T-cell (primary cell): ENCODE measurements at regions not wholly inside any gene's neighbourhood (a gene's known extent, or its start where the extent isn't known, plus 50 kb on each side); places are given as distances from the start of the nearest gene placed in this dataset.

Experiments
- ATAC-seq, 4 experiments: fragments of 200-7000 bp in 3 of 4; fragments of 150-1000 bp in 1 of 4; cut with Tn5 transposase; replicated peaks in 1 of 4; 1 replicate in 3 of 4; 2 replicates in 1 of 4; pipeline ENCODE4 v1.10.0; 2021; ENCODE audit warnings: moderate library complexity in 3 of 4, mild to moderate bottlenecking in 2 of 4, moderate number of reproducible peaks in 1 of 4
- CTCF ChIA-PET, 2 donors: fragments of 300-600 bp; sonication (Branson Sonifier 250); formaldehyde crosslinking; loops; one replicate each; lab custom pipeline; 2022; ENCODE audit warnings: antibody characterized with exemption in 2 of 2; lab: Charles Lee
- POLR2A ChIA-PET, 2 donors: fragments of 300-600 bp; sonication (Branson Sonifier 250); formaldehyde crosslinking; loops; one replicate each; lab custom pipeline; 2022; ENCODE audit warnings: antibody characterized with exemption in 2 of 2; lab: Charles Lee
- DNase-seq, 35 experiments: peaks; one replicate each; pipeline versions ENCODE4 v3.0.0 to v3.0.0-alpha.2; 2013 to 2023
- H3K27ac ChIP-seq: one replicate; pipeline ENCODE4 v1.5.1; 2013; ENCODE audit warnings: low read length
- H3K27me3 ChIP-seq, 2 experiments: replicated peaks in 1 of 2; 1 replicate in 1 of 2; 2 replicates in 1 of 2; pipeline versions ENCODE4 v1.6.1 to v1.7.0; 2013; ENCODE audit warnings: low read length in 1 of 2, mixed read lengths in 1 of 2; ENCODE audit not compliant: control insufficient read depth in 2 of 2, insufficient read depth in 2 of 2; ENCODE audit errors: extremely low read depth in 1 of 2
- H3K36me3 ChIP-seq, 2 donors: 1 replicate in 1 of 2; 2 replicates in 1 of 2; pipeline versions ENCODE4 v1.6.1 to v1.7.0; 2013; ENCODE audit warnings: low read length in 1 of 2; ENCODE audit not compliant: control insufficient read depth in 2 of 2, insufficient read depth in 1 of 2; ENCODE audit errors: extremely low read depth in 1 of 2
- H3K4me1 ChIP-seq, 2 experiments: 1 replicate in 1 of 2; 2 replicates in 1 of 2; pipeline versions ENCODE4 v1.6.1 to v1.7.0; 2013; ENCODE audit warnings: low read length in 2 of 2, mixed read lengths in 1 of 2; ENCODE audit not compliant: insufficient read depth in 2 of 2, control insufficient read depth in 1 of 2; ENCODE audit errors: extremely low read depth in 1 of 2
- H3K4me3 ChIP-seq, 2 donors: 1 replicate in 1 of 2; 2 replicates in 1 of 2; pipeline versions ENCODE4 v1.5.1 to v1.7.0; 2013; ENCODE audit warnings: mild to moderate bottlenecking in 2 of 2, low read length in 1 of 2, moderate library complexity in 1 of 2; ENCODE audit not compliant: control insufficient read depth in 1 of 2; ENCODE audit errors: extremely low read depth in 1 of 2
- H3K9me3 ChIP-seq: 2 replicates; pipeline ENCODE4 v1.7.0; 2013
- H3K27ac Mint-ChIP-seq, 2 donors: one replicate each; pipeline ENCODE4 v1.8.0; 2020 to 2021; ENCODE audit warnings: mild to moderate bottlenecking in 2 of 2, mixed read lengths in 2 of 2
- H3K27me3 Mint-ChIP-seq, 2 donors: one replicate each; pipeline ENCODE4 v1.8.0; 2021 to 2022; ENCODE audit warnings: mixed read lengths in 2 of 2
- H3K36me3 Mint-ChIP-seq: one replicate; pipeline ENCODE4 v1.8.0; 2021; ENCODE audit warnings: mixed read lengths
- H3K4me1 Mint-ChIP-seq, 3 donors: one replicate each; pipeline ENCODE4 v1.8.0; 2020 to 2022; ENCODE audit warnings: mixed read lengths in 3 of 3, mild to moderate bottlenecking in 1 of 3
- H3K4me3 Mint-ChIP-seq, 3 donors: one replicate each; pipeline ENCODE4 v1.8.0; 2020 to 2022; ENCODE audit warnings: mild to moderate bottlenecking in 3 of 3, mixed read lengths in 3 of 3, moderate library complexity in 3 of 3
- H3K9me3 Mint-ChIP-seq, 3 donors: one replicate each; pipeline ENCODE4 v1.8.0; 2020 to 2022; ENCODE audit warnings: mixed read lengths in 3 of 3
- WGBS: methylation state at CpG from one replicate; pipeline ENCODE4 v1.1.5; 2013; ENCODE audit warnings: missing lambda C conversion rate; ENCODE audit not compliant: insufficient coverage; 5-methylcytosine and 5-hydroxymethylcytosine counted together

- no peak for ATAC-seq
- ChIA-PET CTCF (no interaction called here), POLR2A (no interaction called here)
- H3K27ac ChIP-seq = no peak overlapping the region
- peaks cover 0 to 2% (median 0%) of the 10 kb centered on the region in 3 donors for H3K4me1 Mint-ChIP-seq
- H3K4me3 ChIP-seq = no peak overlapping the region
- DNase-seq = no peak
- no peaks in the 10 kb centered on the region for H3K9me3 Mint-ChIP-seq
- H3K4me1 ChIP-seq = no peaks in the 10 kb centered on the region
- no peaks in the 10 kb centered on the region for H3K27me3 Mint-ChIP-seq
- no peaks in the 10 kb centered on the region for H3K36me3 ChIP-seq
- WGBS = no CpG with 5 or more reads among the region's 2 CpGs
- H3K4me3 Mint-ChIP-seq = no peak overlapping the region
- H3K27ac Mint-ChIP-seq = no peak overlapping the region
- H3K9me3 ChIP-seq = no peaks in the 10 kb centered on the region
- no peaks in the 10 kb centered on the region for H3K36me3 Mint-ChIP-seq
- H3K27me3 ChIP-seq = no peaks in the 10 kb centered on the region
These were observed 351.8 kb downstream of the CASP12 start for GRCh38 chr11:104546501-104546900.

- ChIA-PET CTCF (no interaction called here), POLR2A (interaction anchor here in 1 of 2 donors (0.8 kb wide), 1 partner anchor 16 kb away, joined by 3 read pairs; no protein-coding TSS in a partner anchor)
- no peak overlapping the region for H3K27ac Mint-ChIP-seq
- WGBS = no CpG with 5 or more reads among the region's 1 CpG
- Histone ChIP-seq H3K9me3 (no peaks in the 10 kb centered on the region), H3K4me3 (no peak overlapping the region), H3K27me3 (no peaks in the 10 kb centered on the region), H3K36me3 (no peaks in the 10 kb centered on the region), H3K27ac (no peak overlapping the region), H3K4me1 (no peaks in the 10 kb centered on the region)
- H3K4me3 Mint-ChIP-seq = no peak overlapping the region
- H3K4me1 Mint-ChIP-seq = no peaks in the 10 kb centered on the region
- no peak for DNase-seq
- H3K36me3 Mint-ChIP-seq = no peaks in the 10 kb centered on the region
- H3K27me3 Mint-ChIP-seq = no peaks in the 10 kb centered on the region
- no peak for ATAC-seq
- no peaks in the 10 kb centered on the region for H3K9me3 Mint-ChIP-seq
These were observed 356.6 kb downstream of the CASP12 start for GRCh38 chr11:104541701-104542100.

- POLR2A ChIA-PET = no interaction called here
- Histone ChIP-seq H3K36me3 (no peaks in the 10 kb centered on the region), H3K9me3 (no peaks in the 10 kb centered on the region), H3K4me3 (no peak overlapping the region), H3K4me1 (no peaks in the 10 kb centered on the region), H3K27me3 (no peaks in the 10 kb centered on the region), H3K27ac (no peak overlapping the region)
- CTCF ChIA-PET = no interaction called here
- no peak for ATAC-seq
- Mint-ChIP-seq H3K9me3 (no peaks in the 10 kb centered on the region), H3K27ac (no peak overlapping the region), H3K4me3 (no peak overlapping the region), H3K36me3 (no peaks in the 10 kb centered on the region), H3K4me1 (no peaks in the 10 kb centered on the region), H3K27me3 (no peaks in the 10 kb centered on the region)
- WGBS = no CpG with 5 or more reads among the region's 1 CpG
- no peak for DNase-seq
These were observed 359.9 kb downstream of the CASP12 start for GRCh38 chr11:104538313-104538712.

GRCh38 chr11:104534278-104534677 lies 364.0 kb downstream of the CASP12 start:
- Histone ChIP-seq H3K4me3 (no peak overlapping the region), H3K9me3 (no peaks in the 10 kb centered on the region), H3K4me1 (no peaks in the 10 kb centered on the region), H3K36me3 (no peaks in the 10 kb centered on the region), H3K27ac (no peak overlapping the region), H3K27me3 (no peaks in the 10 kb centered on the region)
- CTCF ChIA-PET = interaction anchor here in 1 of 2 donors (0.9 kb wide), 1 partner anchor 8 kb away, joined by 3 read pairs; no protein-coding TSS in a partner anchor
- Mint-ChIP-seq H3K9me3 (no peaks in the 10 kb centered on the region), H3K4me1 (no peaks in the 10 kb centered on the region), H3K27me3 (peaks cover 0 to 9% of the 10 kb centered on the region in 2 donors), H3K36me3 (no peaks in the 10 kb centered on the region), H3K27ac (no peak overlapping the region), H3K4me3 (no peak overlapping the region)
- DNase-seq = no peak
- WGBS = no CpG with 5 or more reads among the region's 2 CpGs
- POLR2A ChIA-PET = no interaction called here
- no peak for ATAC-seq

- WGBS = 86% methylated on average over 1 of the region's 3 CpGs
- Mint-ChIP-seq H3K4me3 (no peak overlapping the region), H3K27ac (no peak overlapping the region), H3K4me1 (no peaks in the 10 kb centered on the region), H3K27me3 (peaks cover 0 to 9% of the 10 kb centered on the region in 2 donors), H3K9me3 (no peaks in the 10 kb centered on the region), H3K36me3 (no peaks in the 10 kb centered on the region)
- ChIA-PET CTCF (interaction anchor here (0.9 to 1.3 kb wide), 3 partner anchors 436 to 1331 kb away, joined by 3 to 7 read pairs (median 4); no protein-coding TSS in a partner anchor), POLR2A (no interaction called here)
- H3K27me3 ChIP-seq = no peaks in the 10 kb centered on the region
- H3K27ac ChIP-seq = no peak overlapping the region
- H3K9me3 ChIP-seq = no peaks in the 10 kb centered on the region
- no peak overlapping the region for H3K4me3 ChIP-seq
- no peaks in the 10 kb centered on the region for H3K36me3 ChIP-seq
- ATAC-seq (no peak), DNase-seq (no peak)
- H3K4me1 ChIP-seq = no peaks in the 10 kb centered on the region
These were observed 366.4 kb downstream of the CASP12 start for GRCh38 chr11:104531894-104532293.

- H3K4me1 Mint-ChIP-seq = no peaks in the 10 kb centered on the region
- Histone ChIP-seq H3K4me1 (no peaks in the 10 kb centered on the region), H3K9me3 (no peaks in the 10 kb centered on the region), H3K27ac (no peak overlapping the region), H3K4me3 (no peak overlapping the region), H3K27me3 (no peaks in the 10 kb centered on the region), H3K36me3 (no peaks in the 10 kb centered on the region)
- H3K27ac Mint-ChIP-seq = no peak overlapping the region
- no peaks in the 10 kb centered on the region for H3K36me3 Mint-ChIP-seq
- H3K4me3 Mint-ChIP-seq = no peak overlapping the region
- ChIA-PET POLR2A (no interaction called here), CTCF (interaction anchor here (0.6 to 1.3 kb wide), 7 partner anchors 16 to 1332 kb away, joined by 3 to 7 read pairs (median 3); no protein-coding TSS in a partner anchor)
- no CpG with 5 or more reads among the region's 2 CpGs for WGBS
- ATAC-seq (peak in 2 of 4 experiments; percentile 37 to 49), DNase-seq (peak in 11 of 35 experiments; percentile 0 to 43 (median 2))
- H3K9me3 Mint-ChIP-seq = no peaks in the 10 kb centered on the region
- H3K27me3 Mint-ChIP-seq = peaks cover 0 to 9% of the 10 kb centered on the region in 2 donors
These were observed 367.1 kb upstream of the PDGFD start for GRCh38 chr11:104531075-104531474.

- DNase-seq (no peak), ATAC-seq (no peak)
- H3K36me3 ChIP-seq = no peaks in the 10 kb centered on the region
- Mint-ChIP-seq H3K9me3 (no peaks in the 10 kb centered on the region), H3K27me3 (peaks cover 0 to 9% of the 10 kb centered on the region in 2 donors), H3K4me3 (no peak overlapping the region), H3K4me1 (no peaks in the 10 kb centered on the region), H3K36me3 (no peaks in the 10 kb centered on the region), H3K27ac (no peak overlapping the region)
- H3K27ac ChIP-seq = no peak overlapping the region
- ChIA-PET CTCF (interaction anchor here in 1 of 2 donors (0.6 kb wide), 1 partner anchor 1333 kb away, joined by 3 read pairs; no protein-coding TSS in a partner anchor), POLR2A (no interaction called here)
- H3K27me3 ChIP-seq = no peaks in the 10 kb centered on the region
- H3K4me1 ChIP-seq = no peaks in the 10 kb centered on the region
- WGBS = 60% methylated on average over 1 of the region's 2 CpGs
- H3K4me3 ChIP-seq = no peak overlapping the region
- H3K9me3 ChIP-seq = no peaks in the 10 kb centered on the region
These were observed 366.0 kb upstream of the PDGFD start for GRCh38 chr11:104529906-104530305.
